SK-N-SH treated with all-trans-retinoic acid at 6 μM for 48 hours (cell line): ENCODE measurements at regions not wholly inside any gene's neighbourhood (a gene's known extent, or its start where the extent isn't known, plus 50 kb on each side); places are given as distances from the start of the nearest gene placed in this dataset.

Experiments used
- ATAC-seq: fragments of 200-7000 bp; cut with Tn5 transposase; 3 replicates; pipeline ENCODE4 v1.9.1; 2020; ENCODE audit warnings: mild to moderate bottlenecking, moderate library complexity
- ARNTL ChIP-seq: fragments of 450-650 bp; formaldehyde crosslinking; IDR thresholded peaks from 2 replicates; pipeline ENCODE4 v1.5.0; 2020; ENCODE audit warnings: low read depth, mild to moderate bottlenecking, moderate library complexity, borderline replicate concordance
- BACH2 ChIP-seq: fragments of 250-450 bp; sonication (Bioruptor Pico); IDR thresholded peaks from 2 replicates; pipeline ENCODE4 v1.9.0; 2021; ENCODE audit warnings: mild to moderate bottlenecking, borderline replicate concordance
- CREB5 ChIP-seq: fragments of 250-450 bp; sonication (Bioruptor Pico); IDR thresholded peaks from 2 replicates; pipeline ENCODE4 v1.5.1; 2020; ENCODE audit warnings: low read depth, mild to moderate bottlenecking, moderate library complexity
- CSRNP3 ChIP-seq: fragments of 250-450 bp; sonication (Bioruptor Pico); IDR thresholded peaks from 2 replicates; pipeline ENCODE4 v1.5.1; 2021; ENCODE audit warnings: mild to moderate bottlenecking, moderate library complexity
- GLIS3 ChIP-seq: fragments of 250-450 bp; sonication (Bioruptor Pico); IDR thresholded peaks from 2 replicates; pipeline ENCODE4 v1.5.0; 2020; ENCODE audit warnings: mild to moderate bottlenecking, moderate library complexity
- ISL1 ChIP-seq: fragments of 250-450 bp; sonication (Bioruptor Pico); IDR thresholded peaks from 2 replicates; pipeline ENCODE4 v2.1.2; 2022; ENCODE audit warnings: mild to moderate bottlenecking, moderate library complexity
- OSR1 ChIP-seq: fragments of 250-450 bp; sonication (Bioruptor Pico); IDR thresholded peaks from 2 replicates; pipeline ENCODE4 v1.8.0; 2022; ENCODE audit warnings: moderate library complexity, mild to moderate bottlenecking, inconsistent platforms
- POU6F1 ChIP-seq: fragments of 250-450 bp; sonication (Bioruptor Pico); IDR thresholded peaks from 2 replicates; pipeline ENCODE4 v1.8.0; 2021; ENCODE audit warnings: low read depth, mild to moderate bottlenecking, moderate library complexity, borderline replicate concordance
- RARB ChIP-seq: fragments of 250-450 bp; sonication (Bioruptor Pico); IDR thresholded peaks from 2 replicates; pipeline ENCODE4 v1.8.0; 2021; ENCODE audit warnings: mild to moderate bottlenecking, moderate library complexity
- SNAI2 ChIP-seq: fragments of 250-450 bp; sonication (Bioruptor Pico); IDR thresholded peaks from 2 replicates; pipeline ENCODE4 v1.5.0; 2020; ENCODE audit warnings: mild to moderate bottlenecking, moderate library complexity
- TCF4 ChIP-seq: fragments of 250-450 bp; sonication (Bioruptor Pico); IDR thresholded peaks from 2 replicates; pipeline ENCODE4 v1.8.0; 2021; ENCODE audit warnings: mild to moderate bottlenecking, moderate library complexity, borderline replicate concordance
- TOX ChIP-seq: fragments of 250-450 bp; sonication (Bioruptor Pico); IDR thresholded peaks from 2 replicates; pipeline ENCODE4 v1.8.0; 2021; ENCODE audit warnings: mild to moderate bottlenecking, moderate library complexity, borderline replicate concordance
- ZC3H10 ChIP-seq: fragments of 250-450 bp; sonication (Bioruptor Pico); IDR thresholded peaks from 2 replicates; pipeline ENCODE4 v1.5.1; 2021; ENCODE audit warnings: mild to moderate bottlenecking, moderate library complexity
- ZFP3 ChIP-seq: fragments of 250-450 bp; sonication (Bioruptor Pico); IDR thresholded peaks from 2 replicates; pipeline ENCODE4 v1.5.0; 2020; ENCODE audit warnings: mild to moderate bottlenecking, moderate library complexity
- ZNF565 ChIP-seq: fragments of 450-650 bp; formaldehyde crosslinking; conservative IDR thresholded peaks from 2 replicates; pipeline ENCODE4 v1.5.0; 2020; ENCODE audit warnings: low read depth, mild to moderate bottlenecking, moderate library complexity
- ZNF70 ChIP-seq: fragments of 450-650 bp; formaldehyde crosslinking; IDR thresholded peaks from 2 replicates; pipeline ENCODE4 v1.5.0; 2020; ENCODE audit warnings: mild to moderate bottlenecking, moderate library complexity
- ZNF8 ChIP-seq: fragments of 450-650 bp; formaldehyde crosslinking; IDR thresholded peaks from 2 replicates; pipeline ENCODE4 v1.5.0; 2020; ENCODE audit warnings: mild to moderate bottlenecking, moderate library complexity
- TF ChIP-seq, protein P1 (sequence below): fragments of 250-450 bp; sonication (Bioruptor Pico); IDR thresholded peaks from 2 replicates; pipeline ENCODE4 v1.5.0; 2020; ENCODE audit warnings: mild to moderate bottlenecking, moderate library complexity
- TF ChIP-seq, protein P2 (sequence below): fragments of 250-450 bp; sonication (Bioruptor Pico); IDR thresholded peaks from 2 replicates; pipeline ENCODE4 v1.8.0; 2020; ENCODE audit warnings: mild to moderate bottlenecking, moderate library complexity, borderline replicate concordance

- no peak for ATAC-seq
- TF ChIP-seq ZNF8 (no peak), TOX (CRISPR knock-in tag) (no peak), CREB5 (CRISPR knock-in tag) (no peak), CSRNP3 (no peak)
Measured at GRCh38 chr2:35365859-35366258, 989.7 kb upstream of the CRIM1 start.

DNA sequence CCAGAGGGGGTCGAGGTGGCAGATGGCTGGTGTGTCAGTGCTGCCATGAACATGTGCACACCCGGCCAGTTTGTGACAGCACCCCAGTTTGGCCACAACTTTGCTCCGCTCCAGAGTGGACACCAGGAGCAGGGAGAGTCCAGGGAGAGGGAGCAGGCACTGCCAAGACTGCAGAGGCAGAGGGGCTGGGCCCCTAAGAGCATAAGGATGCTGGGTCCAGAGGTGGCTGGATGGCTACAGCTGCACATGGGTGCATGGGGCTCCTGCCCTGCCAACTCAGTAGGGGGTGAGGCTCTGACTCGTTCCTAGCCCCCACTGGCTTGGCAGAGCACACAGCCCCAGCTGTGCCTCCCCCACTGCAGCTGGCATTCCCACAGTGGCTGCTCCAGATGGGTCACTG lies 999.2 kb upstream of the CRIM1 start:
- ATAC-seq = no peak

GRCh38 chr2:35355056-35355455 lies 1000.5 kb upstream of the CRIM1 start:
- ATAC-seq = no peak
- TF ChIP-seq GLIS3 (CRISPR knock-in tag) = no peak
- no peak for TF ChIP-seq POU6F1
- no peak for TF ChIP-seq TCF4 (CRISPR knock-in tag)
- no peak for TF ChIP-seq ISL1 (CRISPR knock-in tag)
- no peak for TF ChIP-seq ARNTL (CRISPR knock-in tag)
- no peak for TF ChIP-seq ZC3H10 (CRISPR knock-in tag)

More for the DNA sequence above, 999.2 kb upstream of the CRIM1 start:
- TF ChIP-seq ZNF8 (no peak), CSRNP3 (no peak), ZFP3 (CRISPR knock-in tag) (no peak), OSR1 (CRISPR knock-in tag) (no peak), BACH2 (no peak), SNAI2 (CRISPR knock-in tag) (no peak), ZNF70 (CRISPR knock-in tag) (no peak), GLIS3 (CRISPR knock-in tag) (no peak), ISL1 (CRISPR knock-in tag) (no peak)
- TF ChIP-seq, protein P1, sequence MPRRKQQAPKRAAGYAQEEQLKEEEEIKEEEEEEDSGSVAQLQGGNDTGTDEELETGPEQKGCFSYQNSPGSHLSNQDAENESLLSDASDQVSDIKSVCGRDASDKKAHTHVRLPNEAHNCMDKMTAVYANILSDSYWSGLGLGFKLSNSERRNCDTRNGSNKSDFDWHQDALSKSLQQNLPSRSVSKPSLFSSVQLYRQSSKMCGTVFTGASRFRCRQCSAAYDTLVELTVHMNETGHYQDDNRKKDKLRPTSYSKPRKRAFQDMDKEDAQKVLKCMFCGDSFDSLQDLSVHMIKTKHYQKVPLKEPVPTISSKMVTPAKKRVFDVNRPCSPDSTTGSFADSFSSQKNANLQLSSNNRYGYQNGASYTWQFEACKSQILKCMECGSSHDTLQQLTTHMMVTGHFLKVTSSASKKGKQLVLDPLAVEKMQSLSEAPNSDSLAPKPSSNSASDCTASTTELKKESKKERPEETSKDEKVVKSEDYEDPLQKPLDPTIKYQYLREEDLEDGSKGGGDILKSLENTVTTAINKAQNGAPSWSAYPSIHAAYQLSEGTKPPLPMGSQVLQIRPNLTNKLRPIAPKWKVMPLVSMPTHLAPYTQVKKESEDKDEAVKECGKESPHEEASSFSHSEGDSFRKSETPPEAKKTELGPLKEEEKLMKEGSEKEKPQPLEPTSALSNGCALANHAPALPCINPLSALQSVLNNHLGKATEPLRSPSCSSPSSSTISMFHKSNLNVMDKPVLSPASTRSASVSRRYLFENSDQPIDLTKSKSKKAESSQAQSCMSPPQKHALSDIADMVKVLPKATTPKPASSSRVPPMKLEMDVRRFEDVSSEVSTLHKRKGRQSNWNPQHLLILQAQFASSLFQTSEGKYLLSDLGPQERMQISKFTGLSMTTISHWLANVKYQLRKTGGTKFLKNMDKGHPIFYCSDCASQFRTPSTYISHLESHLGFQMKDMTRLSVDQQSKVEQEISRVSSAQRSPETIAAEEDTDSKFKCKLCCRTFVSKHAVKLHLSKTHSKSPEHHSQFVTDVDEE (CRISPR knock-in tag) = no peak
- TF ChIP-seq, all 23 proteins: peak for 0

GRCh38 chr2:35347561-35347960 lies 1008.0 kb upstream of the CRIM1 start:
- TF ChIP-seq ZNF565 (CRISPR knock-in tag) (no peak), CREB5 (CRISPR knock-in tag) (no peak), ZNF70 (CRISPR knock-in tag) (no peak), RARB (no peak), CSRNP3 (no peak), ZC3H10 (CRISPR knock-in tag) (no peak), ZFP3 (CRISPR knock-in tag) (no peak), ARNTL (CRISPR knock-in tag) (no peak), GLIS3 (CRISPR knock-in tag) (no peak), ZNF8 (no peak), ISL1 (CRISPR knock-in tag) (no peak), SNAI2 (CRISPR knock-in tag) (no peak)
- TF ChIP-seq, protein P2, sequence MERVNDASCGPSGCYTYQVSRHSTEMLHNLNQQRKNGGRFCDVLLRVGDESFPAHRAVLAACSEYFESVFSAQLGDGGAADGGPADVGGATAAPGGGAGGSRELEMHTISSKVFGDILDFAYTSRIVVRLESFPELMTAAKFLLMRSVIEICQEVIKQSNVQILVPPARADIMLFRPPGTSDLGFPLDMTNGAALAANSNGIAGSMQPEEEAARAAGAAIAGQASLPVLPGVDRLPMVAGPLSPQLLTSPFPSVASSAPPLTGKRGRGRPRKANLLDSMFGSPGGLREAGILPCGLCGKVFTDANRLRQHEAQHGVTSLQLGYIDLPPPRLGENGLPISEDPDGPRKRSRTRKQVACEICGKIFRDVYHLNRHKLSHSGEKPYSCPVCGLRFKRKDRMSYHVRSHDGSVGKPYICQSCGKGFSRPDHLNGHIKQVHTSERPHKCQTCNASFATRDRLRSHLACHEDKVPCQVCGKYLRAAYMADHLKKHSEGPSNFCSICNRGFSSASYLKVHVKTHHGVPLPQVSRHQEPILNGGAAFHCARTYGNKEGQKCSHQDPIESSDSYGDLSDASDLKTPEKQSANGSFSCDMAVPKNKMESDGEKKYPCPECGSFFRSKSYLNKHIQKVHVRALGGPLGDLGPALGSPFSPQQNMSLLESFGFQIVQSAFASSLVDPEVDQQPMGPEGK (CRISPR knock-in tag) = no peak
- ATAC-seq = no peak
